8988T (cell line): ENCODE measurements at regions not wholly inside any gene's neighbourhood (a gene's known extent, or its start where the extent isn't known, plus 50 kb on each side); places are given as distances from the start of the nearest gene placed in this dataset.

Source experiments
- DNase-seq: peaks from one replicate; pipeline ENCODE4 v3.0.0; 2011

DNA sequence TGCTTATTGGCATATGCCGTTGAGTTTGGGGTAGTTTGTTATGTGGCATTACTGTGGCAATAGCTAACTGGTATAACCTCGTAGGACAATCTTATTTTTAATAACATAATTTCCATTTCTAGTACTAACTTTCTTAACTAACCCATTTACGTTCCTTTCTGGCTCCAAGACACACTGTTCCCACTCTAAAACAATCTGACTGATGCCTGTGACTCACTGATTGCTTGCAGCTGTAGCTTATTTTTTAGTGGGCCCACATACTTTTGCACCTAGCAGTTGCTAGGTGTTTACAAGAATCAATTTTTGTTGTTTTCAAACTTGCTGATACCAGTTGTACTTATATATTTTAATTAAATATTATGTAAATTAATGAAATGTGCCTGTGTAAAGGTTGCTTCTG is 52.2 kb downstream of the FAT3 start:
- DNase-seq, result no peak

DNA sequence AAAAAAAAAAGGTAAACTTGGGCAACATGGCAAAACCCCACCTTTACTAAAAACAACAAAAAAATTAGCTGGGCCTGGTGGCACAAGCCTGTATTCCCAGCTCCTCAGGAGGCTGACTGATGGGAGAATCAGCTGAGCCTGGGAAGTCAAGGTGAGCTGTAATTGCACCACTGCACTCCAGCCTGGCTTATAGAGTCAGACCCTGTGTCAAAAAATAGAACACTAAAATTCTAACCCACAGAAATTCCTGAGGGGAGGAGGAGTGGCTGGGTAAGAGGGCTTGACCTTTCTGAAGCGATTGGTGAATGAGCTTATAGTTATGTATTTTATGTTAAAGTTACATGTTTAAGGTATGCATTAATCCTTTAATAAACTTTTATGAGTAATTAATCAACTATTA is 53.3 kb downstream of the FAT3 start:
- DNase-seq, result no peak

DNA sequence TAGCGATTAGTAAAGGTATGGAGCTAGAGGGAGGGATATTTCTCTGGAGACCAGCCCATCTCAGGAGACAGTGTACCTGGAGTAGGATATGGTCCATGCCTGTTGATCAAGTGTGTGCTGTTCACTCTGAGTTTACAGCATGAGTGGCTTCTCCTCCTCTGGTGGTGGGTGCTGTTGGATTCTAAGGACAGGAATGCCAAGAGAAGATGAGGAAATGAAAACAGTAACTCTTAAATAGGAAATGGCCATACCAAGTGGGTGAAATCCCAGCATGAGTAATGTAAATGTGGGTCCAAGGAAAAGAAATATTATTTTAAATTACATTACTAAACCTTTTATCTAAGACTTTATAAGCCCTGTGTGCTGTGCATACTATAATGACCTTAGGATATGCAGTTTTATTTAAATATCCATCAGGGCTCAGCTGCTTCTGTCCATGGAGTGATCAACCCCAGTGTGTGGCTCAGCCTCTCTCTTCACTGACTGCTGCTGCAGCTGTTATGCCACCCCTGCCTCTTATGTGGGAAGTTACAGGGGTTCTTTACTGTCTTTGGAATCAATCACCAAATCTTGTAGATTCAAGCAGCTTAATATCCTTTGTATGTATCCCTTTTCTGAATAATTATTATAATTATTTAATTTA is 54.3 kb downstream of the FAT3 start:
- no peak for DNase-seq

DNA sequence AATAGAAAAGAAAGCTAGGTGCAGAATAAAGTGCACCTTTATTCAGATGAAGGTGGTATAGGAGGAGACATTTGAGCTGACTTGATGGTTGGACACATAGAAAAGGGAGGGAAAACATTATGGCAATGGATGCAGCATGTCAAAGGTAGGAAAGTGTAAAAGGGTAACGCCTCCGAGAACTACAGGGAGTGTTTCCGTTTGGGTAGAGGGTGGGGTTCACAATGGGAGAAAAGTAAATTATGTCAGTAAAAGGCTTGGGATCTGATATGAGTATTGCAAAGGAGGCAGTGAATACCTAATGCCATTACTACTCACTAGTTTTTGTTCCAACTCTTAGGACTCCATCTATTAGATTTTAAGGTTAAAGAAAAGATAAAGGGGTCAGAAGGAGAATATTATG is 59.5 kb downstream of the FAT3 start:
- no peak for DNase-seq

DNA sequence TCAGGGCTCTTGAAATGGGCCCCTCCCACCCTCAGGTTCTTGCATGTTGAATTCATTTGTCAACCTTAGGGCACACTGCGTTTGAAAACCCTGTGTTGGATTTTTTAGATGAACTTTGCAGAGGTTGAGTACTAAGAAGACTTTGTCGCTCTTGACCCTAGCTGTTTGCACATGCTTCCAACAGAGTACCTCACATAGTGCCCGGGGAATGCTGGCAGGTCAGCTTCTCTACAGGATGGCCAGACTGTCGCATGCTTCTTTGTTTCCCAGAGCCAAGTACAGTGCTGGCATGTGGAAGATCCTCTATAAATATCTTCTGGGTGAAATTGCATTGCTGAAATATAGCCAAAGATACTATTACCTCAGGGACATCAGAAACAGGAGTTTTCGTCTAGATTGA is 59.9 kb downstream of the FAT3 start:
- DNase-seq, result no peak

DNA sequence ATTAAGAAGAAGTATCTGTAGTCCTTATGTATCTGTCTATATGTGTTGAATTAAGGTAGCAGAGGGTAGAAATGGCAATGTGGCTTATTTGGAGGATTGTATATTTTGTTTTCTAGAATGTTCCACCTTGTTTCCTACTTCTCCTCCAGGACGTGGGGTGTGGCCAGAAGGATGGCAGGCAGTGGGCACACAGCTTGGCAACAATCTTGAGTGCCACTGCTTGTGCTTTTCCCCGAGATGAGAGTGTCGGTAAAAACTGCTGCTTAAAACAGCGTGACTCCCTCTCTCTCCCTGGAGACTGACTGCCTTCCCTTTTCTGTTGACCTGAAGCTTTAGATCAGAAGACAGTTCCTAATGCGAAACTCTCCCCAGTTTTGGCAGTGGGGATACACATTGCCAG is 61.2 kb downstream of the FAT3 start:
- no peak for DNase-seq

DNA sequence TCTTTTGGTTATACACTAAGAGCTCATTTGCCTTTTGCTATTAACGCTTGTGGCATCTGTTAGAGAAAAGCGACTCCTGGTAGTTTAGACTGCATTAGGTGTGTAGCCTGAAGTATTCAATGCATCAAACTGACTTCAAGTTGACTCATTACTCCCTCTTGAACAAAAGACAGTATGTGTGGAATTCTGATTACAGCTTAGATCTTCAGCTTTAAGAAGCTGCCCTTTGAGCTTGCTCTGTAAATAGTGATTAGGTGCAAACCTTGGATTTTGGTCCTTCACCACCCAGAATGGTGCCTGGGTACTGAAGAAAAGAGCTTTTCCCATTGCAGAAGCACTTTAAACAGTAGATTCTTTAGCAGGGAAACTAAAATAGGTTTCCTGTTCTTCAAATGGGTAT is 62.1 kb downstream of the FAT3 start:
- DNase-seq, result no peak

DNA sequence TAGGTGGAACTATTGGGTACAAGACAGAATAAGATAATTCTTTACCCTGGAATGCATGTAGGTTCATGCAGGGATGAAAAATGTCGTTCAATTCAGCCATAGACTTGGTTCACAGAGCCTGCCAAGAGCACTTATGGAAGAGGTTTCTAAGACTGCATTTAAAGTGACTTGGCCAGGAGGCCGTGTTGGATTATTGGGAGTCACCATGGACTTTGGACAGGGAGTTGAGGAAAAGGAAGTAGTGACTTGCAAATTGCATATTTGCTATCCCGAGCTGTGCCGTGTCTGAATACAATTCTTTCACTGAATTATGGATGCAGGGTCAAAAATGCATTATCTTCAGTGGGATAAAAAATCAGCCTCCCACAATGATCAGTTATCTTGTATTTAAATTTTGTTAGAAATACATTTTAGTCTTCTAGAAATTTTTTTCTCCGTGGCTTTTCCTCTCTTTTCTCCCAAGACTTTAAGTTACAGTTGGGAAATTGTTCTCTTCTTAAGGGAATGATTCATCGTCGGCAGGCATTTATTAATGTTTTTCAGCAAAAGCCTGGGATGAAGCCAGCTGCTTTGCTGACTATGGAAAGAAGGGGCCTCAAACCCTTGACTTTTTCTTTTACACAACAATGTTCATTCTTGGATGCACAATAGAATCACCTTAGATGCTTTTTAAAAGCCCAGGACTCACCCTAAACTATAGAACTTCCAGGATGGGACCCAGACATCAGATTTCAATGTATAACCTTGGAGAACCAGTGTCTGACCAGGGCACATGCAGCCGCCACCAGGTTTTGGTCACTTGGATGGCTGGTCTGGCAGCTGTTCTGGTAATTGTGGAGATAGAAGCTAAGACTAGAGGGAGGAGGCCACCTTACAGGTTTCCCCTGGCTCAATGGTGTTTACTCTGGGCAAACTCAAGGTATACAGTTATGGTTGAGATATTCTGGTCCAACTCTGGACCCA is 70.8 kb downstream of the FAT3 start:
- DNase-seq, result no peak

DNA sequence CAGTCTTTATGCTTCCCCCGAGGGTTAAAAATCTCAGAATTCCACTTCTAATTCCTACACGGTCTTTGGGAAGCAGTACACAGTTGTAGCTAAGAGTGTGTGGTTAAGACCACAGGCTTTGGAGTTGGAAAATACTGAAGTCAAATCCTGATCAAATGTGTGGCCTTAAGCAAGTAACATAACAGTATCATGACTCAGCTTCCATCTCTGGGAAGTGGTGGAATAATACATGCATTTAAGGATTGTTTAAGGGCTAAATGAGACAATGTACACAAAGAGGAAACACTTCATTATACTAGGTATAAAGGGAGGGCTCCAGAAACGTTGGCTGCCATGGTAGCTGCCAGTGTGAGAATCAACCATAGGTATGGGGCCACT is 71.5 kb downstream of the FAT3 start:
- no peak for DNase-seq

DNA sequence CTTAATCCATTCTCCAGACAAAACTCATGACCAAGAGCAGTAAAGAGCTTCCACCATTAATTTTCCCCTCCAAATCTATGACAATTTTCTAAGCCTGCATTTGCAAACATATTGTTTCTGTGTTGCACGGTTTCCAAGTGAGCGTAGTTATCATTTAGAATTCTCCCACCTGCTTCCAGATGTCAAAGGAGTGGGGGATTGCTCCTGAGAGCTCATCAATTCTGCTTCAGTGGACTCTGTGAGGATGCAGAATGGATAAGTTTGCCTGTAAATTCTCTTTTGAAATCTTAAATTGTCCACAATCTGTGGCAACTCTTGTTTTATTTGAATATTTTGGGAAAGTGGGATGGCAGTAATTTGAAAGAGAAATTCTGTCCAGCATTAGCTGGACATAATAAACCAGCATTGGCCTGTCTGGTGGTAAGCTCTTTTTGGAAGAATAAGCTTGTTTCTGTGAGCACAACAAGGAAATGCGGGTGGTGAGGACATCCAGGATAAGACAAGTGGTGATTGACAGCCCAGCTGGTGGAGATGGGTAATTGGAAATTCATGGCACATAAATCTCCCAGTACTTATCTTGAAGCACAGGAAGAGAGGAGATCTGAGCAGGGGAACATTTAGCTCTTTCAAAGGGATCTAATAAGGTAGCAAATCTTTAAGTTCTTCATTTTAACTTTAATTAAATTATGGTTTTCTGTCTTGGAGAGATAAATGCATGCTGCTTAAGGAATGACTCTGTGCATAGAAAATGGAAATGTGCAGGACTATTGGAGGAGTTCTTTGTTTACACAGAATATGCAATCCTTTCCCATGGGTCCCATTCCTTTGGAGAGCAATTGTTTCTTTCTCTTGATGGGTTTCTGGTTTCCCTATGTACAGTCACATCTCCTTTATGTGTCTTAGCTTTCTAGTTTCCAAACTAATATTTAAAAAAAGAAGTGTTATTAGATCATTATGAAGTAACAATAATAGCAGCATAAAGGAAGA is 73.2 kb downstream of the FAT3 start:
- DNase-seq, result no peak

DNA sequence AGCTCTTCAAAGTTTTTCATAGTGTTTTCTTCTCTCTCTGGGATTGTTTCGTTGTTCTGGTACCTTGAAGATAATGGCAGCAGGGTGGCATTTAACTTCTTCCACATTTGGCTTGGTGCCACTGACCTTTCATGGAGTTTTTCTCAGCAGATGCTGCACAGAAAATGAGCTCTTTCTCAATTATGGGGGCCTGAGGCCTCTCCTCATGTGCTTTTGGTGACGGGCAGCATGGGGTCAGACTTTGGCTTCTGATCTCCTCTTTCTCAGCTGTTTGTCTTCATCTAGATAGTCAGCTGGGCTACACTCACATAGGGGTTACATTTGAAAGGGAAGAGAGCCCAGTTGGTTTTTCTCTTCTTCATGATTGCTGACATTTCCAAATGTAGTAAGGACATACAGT is 76.3 kb downstream of the FAT3 start:
- no peak for DNase-seq

DNA sequence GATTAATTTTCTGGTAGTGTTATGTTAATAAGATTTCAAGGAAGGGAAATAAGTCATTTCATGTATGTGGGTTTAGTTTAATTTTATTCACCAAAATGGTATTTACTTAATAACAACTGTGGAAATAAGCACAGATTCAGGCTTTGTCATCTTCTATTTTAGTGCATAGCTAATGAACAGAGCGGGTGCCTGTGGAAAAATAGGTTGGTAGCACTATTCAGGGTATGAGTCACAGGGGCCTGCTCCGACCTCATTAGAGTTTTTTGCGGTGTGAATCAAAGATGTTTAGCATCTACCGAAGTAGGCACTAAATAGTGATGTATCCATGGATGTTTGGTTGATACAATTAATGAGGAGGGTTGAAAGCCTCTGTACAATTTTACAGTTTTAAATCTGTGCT is 78.2 kb downstream of the FAT3 start:
- no peak for DNase-seq

DNA sequence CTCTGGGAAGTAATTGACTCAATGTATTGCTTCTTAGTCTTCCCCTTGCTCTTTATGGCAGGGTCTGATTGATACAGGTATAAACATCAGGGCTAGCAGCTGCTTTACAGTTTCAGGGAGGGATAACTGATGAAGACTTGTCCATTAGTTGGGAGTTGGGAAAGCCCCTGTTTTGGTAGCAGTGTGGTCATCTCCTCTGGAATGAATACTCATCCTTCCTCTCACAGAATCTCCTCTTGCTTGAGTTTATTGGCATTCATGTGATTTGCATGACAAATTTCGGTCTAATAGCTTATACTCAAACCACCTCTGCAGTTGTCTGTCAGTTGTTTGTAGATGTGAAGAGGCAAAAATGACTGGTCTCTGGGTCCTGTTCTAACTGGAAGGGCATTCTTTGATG is 79.7 kb downstream of the FAT3 start:
- no peak for DNase-seq

DNA sequence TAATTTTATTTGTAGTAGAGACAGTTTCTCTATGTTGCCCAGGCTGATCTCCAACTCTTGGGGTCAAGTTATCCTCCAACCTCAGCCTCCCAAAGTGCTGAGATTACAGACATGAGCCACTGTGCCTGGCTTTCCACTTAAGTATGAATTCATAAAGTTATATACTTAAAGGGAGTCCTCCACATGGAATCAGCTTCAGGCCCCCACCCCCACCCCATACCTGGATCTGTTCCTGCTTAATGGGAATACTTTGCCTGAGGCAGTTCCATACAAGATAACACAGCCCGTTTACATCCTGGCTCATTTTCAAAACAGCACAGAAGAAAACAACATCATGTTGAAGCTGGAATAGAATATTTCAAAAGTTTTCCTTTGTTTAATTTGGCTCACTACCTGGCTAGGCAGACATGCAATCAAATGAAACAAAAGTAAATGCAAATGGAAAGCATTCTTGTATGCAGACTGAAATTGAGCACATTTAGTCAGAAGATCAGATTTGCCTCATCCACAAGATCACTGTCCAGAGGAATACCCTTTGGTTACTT is 82.4 kb downstream of the FAT3 start:
- DNase-seq, result no peak

DNA sequence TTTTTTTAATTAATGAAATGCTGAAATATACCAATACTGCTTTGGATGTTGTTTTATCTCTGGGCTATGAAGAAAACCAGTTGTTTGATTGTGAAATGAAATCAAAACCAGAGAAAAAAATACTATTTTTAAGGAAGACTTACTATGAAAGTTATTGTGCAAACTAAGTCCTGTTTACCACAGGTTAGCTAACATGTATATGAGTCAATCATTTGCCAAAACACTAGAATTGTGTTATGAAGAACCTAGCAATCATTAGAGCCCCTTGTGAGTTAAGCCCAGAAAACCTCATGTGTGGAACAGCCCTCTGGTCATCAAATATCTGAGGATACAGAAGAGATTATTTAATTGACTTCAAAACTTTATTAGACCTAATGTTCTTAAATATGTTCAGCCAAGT is 83.7 kb downstream of the FAT3 start:
- no peak for DNase-seq

DNA sequence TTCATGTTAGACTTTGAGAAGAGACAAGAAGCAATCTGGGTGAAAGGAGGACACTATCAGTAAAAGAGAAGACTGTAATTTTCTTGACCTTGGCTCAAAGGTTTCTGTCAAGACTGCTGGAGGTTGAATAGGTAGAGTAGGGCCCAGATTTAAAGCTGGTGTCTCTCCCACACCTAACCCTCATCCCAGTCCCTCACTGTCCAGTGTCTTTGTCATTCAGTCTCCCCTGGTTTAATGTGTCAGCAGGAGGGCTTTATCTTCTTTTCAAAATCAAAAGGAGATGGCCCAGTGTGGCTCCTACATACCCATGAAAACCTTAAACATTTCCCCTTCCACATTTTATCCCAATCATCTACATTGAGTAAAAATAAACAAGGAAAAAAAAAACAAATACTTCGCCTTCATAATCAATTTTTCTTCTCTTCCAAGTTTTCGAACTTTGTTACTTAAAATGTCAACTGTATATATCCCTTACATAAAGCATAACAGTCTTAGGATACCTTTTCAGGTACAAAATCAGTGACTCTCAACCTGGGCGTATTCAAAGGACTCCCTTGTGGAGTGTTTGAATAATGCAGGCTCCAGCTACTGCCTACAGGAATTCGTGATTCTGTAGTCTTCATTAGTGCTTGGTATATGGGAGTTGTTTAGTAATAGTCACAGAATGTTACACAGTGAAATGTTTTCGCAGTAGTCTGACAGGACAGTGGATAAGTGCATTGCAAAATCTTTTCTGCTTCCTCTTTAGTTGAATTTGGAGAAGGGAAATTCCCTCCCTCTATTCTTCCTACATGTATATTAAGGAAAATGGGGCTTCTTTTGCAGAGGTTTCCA is 87.2 kb downstream of the FAT3 start:
- DNase-seq, result no peak

DNA sequence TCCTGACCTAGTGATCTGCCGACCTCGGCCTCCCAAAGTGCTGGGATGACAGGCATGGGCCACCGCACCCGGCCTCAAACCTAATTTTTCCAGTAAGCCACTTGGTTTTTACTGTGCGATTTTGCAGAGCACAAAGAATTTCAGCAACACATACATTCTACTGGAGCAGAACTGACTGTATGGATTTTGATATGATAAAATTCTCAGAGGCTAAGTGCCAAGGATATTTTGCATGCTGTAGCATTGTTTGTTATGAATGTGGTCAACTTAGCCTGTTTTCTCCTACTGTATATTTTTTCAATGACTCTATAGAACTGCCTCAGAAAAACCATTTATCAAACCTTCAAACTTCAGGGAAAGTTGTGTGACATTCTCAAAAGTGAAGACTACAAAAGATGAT is 89.2 kb downstream of the FAT3 start:
- DNase-seq, result no peak

DNA sequence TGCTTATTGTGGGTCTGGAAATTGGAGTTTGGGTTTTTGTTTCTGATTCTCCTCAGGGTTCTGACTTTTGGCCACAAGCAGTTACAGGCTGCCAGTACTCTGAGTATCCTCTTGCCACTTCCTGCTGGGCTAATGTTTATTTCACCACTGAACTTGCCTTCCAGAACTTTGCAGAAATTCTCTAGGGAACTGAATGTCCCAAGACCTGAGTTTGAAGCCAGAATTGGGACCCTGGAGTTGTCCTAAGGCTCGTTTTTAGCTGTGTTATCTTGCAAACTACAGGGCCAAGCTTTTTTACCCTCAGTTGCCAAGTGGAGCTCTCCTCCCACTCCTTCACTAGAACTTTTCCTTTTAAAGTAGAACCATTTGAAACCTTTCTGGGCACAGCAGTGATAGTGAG is 89.9 kb downstream of the FAT3 start:
- no peak for DNase-seq

DNA sequence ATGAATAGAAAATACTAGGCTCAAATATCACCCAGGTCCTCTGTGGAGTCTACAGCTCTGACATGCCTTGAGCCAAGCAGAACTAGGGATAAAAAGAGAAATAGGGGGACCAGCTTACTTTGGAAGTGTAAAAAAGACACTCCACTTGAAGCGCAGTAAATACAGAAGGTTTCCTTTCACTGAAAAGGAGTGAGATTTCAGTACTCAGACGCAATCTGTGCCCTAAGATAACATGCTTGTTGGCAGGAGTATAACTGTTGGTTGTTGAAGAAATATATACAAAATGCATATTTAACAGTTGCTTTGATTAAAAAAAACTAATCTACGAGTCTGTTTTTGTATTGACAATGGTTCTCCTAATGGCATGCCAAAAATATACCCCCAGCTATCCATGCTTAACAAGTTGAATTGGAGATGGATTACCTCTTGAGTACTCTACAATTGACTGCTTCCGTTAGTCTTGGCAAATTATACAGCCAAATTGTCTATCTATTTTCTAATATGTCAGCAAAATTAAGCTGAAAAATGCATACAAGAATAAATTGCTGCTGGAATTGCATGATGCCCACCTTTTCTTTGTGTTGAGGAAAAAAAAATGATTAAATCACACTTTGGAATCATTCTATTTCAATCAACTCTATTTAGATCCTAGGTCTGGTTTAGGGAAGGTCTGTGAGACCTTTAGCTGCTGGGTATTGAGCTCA is 91.6 kb downstream of the FAT3 start:
- no peak for DNase-seq

DNA sequence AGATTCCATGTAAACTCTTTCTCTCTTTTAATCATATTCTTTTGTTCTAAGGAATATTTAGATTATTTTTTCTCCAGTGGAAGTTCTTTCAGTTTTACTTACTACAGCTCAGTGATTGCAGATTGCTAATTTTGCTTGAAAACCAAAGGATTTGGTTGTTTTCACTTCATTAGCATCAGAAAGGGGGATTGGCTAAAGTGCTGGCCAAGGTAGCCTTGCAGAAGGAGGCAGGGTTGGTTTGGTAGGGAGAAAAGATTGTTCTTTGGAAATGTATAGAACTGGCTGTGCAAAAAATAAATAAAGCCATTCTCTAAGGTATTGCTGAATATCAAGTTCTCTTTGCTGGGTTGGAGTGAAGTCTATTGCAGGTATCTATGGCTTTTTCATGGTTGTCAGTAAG is 92.6 kb downstream of the FAT3 start:
- DNase-seq, result no peak

DNA sequence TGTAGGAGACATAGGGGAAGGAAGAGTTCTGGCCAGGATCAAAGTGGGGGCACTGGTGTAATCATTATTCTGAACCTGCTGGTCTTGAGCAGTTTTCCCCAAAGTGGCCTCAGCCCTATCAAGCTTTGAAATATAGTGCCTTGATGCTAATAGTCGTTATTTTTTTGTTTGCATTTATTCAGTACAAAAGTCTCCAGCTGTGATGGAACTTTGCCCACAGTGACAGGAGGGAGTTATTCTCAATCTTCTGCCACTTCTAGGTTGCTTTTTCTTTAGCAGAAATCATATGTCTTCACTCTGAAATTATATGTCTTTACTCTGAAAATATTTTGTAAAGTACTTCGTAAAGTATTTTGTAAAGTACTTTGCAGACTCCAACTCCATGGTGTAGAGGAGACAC is 93.1 kb downstream of the FAT3 start:
- no peak for DNase-seq

DNA sequence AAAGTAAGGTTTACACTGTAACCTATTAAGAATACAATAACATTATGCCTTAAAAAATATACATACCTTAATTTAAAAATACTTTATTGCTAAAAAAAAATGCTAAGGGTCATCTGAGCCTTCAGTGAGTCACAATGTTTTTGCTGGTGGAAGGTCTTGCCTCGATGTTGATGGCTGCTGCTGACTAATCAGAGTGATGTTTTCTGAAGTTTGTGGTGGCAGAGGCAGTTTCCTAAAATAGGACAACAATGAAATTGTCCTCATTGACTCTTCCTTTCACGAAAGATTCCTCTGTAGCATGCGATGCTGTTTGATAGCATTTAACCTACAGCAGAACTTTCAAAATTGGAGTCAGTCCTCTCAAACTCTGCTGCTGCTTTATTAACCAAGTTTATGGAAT is 97.6 kb downstream of the FAT3 start:
- no peak for DNase-seq
